ENCODE measurements at regions not wholly inside any gene's neighbourhood (a gene's known extent, or its start where the extent isn't known, plus 50 kb on each side); places are given as distances from the start of the nearest gene placed in this dataset.
A peak's percentile ranks its signal among the peaks of the same experiment; 100 is the strongest.
"Not testable (repeated sequence)": the region's sequence is repeated elsewhere in the genome, so short reads cannot be mapped to it uniquely, and the experiment has no call there.

GRCh38 chrX:150052226-150052625 is 113.9 kb upstream of the EOLA2 start:
- DNase-seq (ENCODE audit: low read depth in 2 of 2), result no peak

- no peak for DNase-seq (ENCODE audit: low read depth in 2 of 2)
These were observed 120.4 kb upstream of the EOLA2 start for GRCh38 chrX:150058728-150059127.

DNA sequence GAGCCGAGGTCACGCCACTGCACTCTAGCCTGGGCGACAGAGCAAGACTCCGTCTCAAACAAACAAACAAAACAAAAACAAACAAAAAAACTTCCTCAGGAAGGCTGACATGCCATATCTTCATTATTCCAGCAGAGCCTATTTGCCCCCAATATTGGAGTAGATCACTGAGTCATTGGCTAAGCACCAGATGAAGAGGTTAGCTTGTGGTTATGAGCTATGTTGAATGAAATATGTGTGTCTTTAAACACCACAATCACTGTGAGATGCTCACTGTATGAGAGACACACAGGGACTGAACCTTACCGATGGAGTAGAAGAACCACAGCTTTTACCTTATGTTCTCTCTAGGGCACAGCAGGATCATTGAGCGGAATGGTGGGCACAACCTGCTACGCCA is 122.1 kb upstream of the EOLA2 start:
- peak; percentile 52 to 53 for DNase-seq (ENCODE audit: low read depth in 2 of 2)

DNA sequence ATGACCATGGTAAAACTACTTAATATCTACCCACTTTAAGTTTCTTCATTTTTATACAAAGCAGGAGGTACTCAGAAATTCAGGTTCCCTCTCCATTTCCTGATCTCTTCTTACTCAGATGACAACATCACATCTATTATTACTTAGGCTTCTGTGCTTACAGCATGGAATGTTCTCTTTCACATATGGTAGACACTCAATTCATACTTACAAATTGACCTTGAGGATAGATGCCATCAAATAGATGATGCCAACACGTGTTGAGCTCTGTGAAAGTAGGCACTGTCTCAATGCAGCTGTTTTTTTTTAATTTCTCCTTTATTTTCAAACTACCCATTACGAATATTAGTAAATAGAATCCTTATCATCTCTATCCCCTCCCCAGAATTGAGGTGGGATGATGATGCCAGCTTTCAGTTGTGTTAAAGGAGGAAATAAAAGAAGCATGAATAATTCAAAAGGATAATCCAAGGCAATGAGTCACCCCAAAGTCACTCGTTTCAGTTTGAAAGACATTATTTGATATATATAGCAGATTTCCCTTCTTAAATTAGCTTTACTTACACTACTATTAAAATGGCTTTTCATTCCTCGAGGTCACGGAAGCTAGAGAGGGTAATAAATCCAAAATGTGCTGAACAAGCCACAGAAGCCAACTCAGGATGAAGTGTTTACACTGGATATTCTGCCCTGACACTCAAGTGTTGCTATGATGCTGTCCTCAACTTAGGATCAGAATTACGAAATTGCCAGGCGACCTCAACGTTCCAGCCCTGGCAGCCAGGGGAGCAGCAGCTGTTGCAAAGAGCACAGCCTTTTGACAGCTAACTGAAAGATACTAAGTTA is 124.2 kb upstream of the EOLA2 start:
- DNase-seq (ENCODE audit: low read depth in 2 of 2), result peak; percentile 73 to 77

DNA sequence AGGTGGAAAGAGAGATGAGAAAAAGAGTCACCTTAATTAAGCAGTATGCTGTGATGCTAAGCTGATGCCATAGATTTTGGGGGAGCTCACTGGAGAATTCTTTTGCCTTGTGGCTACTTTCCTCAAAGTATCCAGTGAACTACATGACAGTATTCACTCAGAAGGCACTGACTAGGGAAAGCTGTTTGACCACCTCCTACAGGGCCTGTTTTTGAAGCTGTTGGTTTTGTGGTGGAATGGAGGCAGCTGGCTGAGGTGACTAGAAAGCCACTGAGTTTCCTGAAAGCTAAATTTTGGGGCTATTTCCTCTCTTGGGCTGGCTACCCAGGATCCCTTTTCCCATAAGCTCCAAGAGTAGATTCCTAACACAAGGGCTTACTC is 124.8 kb upstream of the EOLA2 start:
- DNase-seq (ENCODE audit: low read depth in 2 of 2), result no peak

- no peak for DNase-seq (ENCODE audit: low read depth in 2 of 2)
These were observed 125.4 kb upstream of the EOLA2 start for GRCh38 chrX:150063674-150064073.

DNA sequence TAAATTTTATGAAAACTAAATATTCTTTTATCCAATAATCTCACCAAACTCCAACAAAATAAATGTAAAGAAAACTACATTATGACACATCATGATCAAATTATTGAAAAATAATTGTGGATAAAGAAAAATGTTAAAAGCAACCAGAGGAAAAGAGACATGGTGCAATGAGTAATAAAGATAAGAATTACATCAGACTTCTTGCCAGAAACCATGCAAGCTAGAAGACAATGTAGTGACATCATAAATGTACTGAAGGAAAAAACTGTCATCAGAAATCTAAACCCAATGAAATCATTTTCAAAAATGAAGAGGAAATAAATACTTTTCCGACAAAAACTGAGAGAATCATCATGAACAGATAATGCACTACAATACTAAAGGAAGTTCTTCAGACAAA is 135.9 kb upstream of the EOLA2 start:
- DNase-seq (ENCODE audit: low read depth in 2 of 2), result no peak

- DNase-seq (ENCODE audit: low read depth in 2 of 2), result no peak
These were observed 142.2 kb upstream of the EOLA2 start for GRCh38 chrX:150080497-150080896.

GRCh38 chrX:150081076-150081475 is 142.8 kb upstream of the EOLA2 start:
- DNase-seq (ENCODE audit: low read depth in 2 of 2), result no peak

- peak; percentile 66 to 69 for DNase-seq (ENCODE audit: low read depth in 2 of 2)
These were observed 146.4 kb upstream of the EOLA2 start for GRCh38 chrX:150084496-150085229.

DNA sequence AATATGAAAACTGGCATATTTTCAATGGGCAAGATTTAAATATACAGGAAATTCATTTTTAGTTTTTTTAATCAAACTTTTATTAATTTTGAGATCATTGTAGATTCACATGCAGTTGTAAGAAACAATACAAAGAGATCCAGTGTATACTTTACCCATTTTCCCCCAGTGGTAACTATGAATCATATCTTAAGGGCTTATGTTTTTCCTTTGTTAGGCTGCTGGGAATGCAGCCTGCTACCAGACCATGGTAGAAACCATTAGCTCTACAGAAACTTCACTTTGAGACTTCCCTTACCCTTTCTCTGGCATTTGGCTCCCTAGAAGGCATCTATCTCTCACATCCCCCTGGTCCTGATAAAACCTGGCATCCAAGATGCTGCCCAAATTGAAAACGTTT is 147.6 kb upstream of the EOLA2 start:
- DNase-seq (ENCODE audit: low read depth in 2 of 2), result no peak

DNA sequence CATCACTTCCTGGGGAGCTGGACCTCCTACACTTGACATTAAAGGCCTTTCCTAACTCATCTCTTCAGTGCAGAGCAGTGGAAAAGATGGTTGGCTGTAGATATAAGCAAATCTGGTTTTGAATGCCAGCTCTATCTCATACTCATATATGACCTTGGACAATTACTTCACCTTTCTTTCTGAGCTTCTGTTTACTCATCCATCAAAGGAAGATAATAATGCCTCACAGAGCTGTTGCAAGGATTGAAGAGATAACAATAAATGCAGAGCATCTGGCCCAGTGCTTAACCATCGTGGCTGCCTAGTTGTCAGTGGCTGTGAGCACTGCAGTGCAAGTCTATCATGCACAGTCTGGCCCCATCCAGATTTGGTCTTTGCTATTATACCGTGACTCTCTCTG is 148.1 kb upstream of the EOLA2 start:
- no peak for DNase-seq (ENCODE audit: low read depth in 2 of 2)

GRCh38 chrX:150087612-150088011 is 149.3 kb upstream of the EOLA2 start:
- DNase-seq (ENCODE audit: low read depth in 2 of 2), result no peak

DNA sequence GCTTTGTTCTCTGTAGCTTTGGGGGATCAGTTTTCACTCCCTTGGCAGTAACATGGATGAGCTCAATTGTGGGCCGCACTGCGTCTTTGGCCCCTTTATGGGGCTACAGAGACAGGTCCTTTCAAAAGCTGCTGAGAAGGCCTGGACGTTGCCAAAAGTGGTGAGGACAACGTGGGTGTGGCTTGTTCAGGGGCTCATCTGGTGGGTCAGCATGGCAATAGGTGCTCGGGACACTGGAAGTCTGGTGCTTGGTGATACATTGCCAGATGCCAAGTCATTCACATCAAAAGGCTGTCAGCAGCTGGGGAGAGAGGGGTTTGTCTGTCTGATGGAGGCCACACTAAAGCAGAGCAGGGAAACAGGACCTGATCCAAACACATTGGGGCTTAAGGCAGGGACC is 149.8 kb upstream of the EOLA2 start:
- DNase-seq (ENCODE audit: low read depth in 2 of 2), result no peak

GRCh38 chrX:150088766-150089518 is 150.7 kb upstream of the EOLA2 start:
- no peak for DNase-seq (ENCODE audit: low read depth in 2 of 2)

- DNase-seq (ENCODE audit: low read depth in 2 of 2), result not testable (repeated sequence)
These were observed 153.0 kb upstream of the EOLA2 start for GRCh38 chrX:150091300-150091699.

- DNase-seq (ENCODE audit: low read depth in 2 of 2), result no peak
These were observed 154.3 kb upstream of the EOLA2 start for GRCh38 chrX:150092549-150092948.

GRCh38 chrX:150094375-150094774 is 156.1 kb upstream of the EOLA2 start:
- no peak for DNase-seq (ENCODE audit: low read depth in 2 of 2)

- DNase-seq (ENCODE audit: low read depth in 2 of 2), result peak; percentile 69 to 71
These were observed 156.7 kb upstream of the EOLA2 start for GRCh38 chrX:150094996-150095395.

GRCh38 chrX:150099316-150099715 is 161.0 kb upstream of the EOLA2 start:
- DNase-seq (ENCODE audit: low read depth in 2 of 2), result no peak

- DNase-seq (ENCODE audit: low read depth in 2 of 2), result peak; percentile 34 to 36
These were observed 162.0 kb upstream of the EOLA2 start for GRCh38 chrX:150100261-150100660.

GRCh38 chrX:150118476-150118875 is 180.2 kb upstream of the EOLA2 start:
- DNase-seq (ENCODE audit: low read depth in 2 of 2), result no peak

Data from fibroblast of skin of left quadriceps (primary cell).